Sigmoid colon (tissue), 6 donors: ENCODE measurements at regions not wholly inside any gene's neighbourhood (a gene's known extent, or its start where the extent isn't known, plus 50 kb on each side); places are given as distances from the start of the nearest gene placed in this dataset.
A peak's percentile ranks its signal among the peaks of the same experiment; 100 is the strongest.

Source experiments
- DNase-seq: peaks from one replicate; pipeline ENCODE4 v3.0.0-alpha.2; 2019
- H3K27ac ChIP-seq, 4 donors: fragments of 200-600 bp; sonication (generic); one replicate each; pipeline ENCODE4 v1.5.1; 2016 to 2019; ENCODE audit warnings: mild to moderate bottlenecking in 1 of 4
- H3K27me3 ChIP-seq, 3 donors: fragments of 200-600 bp; sonication (generic); one replicate each; pipeline ENCODE4 v1.5.1; 2019; ENCODE audit warnings: mild to moderate bottlenecking in 1 of 3
- H3K36me3 ChIP-seq, 4 donors: fragments of 200-600 bp; sonication (generic); one replicate each; pipeline ENCODE4 v1.5.1; 2016 to 2019
- H3K4me1 ChIP-seq, 4 donors: fragments of 200-600 bp; sonication (generic); one replicate each; pipeline ENCODE4 v1.5.1; 2017 to 2019
- H3K4me3 ChIP-seq, 4 donors: fragments of 200-600 bp; sonication (generic); one replicate each; pipeline ENCODE4 v1.5.1; 2017 to 2019; ENCODE audit warnings: mild to moderate bottlenecking in 2 of 4, moderate library complexity in 1 of 4
- H3K9me3 ChIP-seq, 4 donors: fragments of 200-600 bp in 3 of 4; sonication (generic) in 3 of 4; one replicate each; pipeline versions ENCODE4 v1.5.1 to v1.6.1; 2013 to 2019
- EP300 ChIP-seq, 4 donors: sonication (generic); formaldehyde crosslinking; IDR thresholded peaks; one replicate each; pipeline ENCODE4 v1.6.1; 2017; ENCODE audit warnings: antibody characterized with exemption in 4 of 4
- POLR2A ChIP-seq, 2 donors: fragments of 450-650 bp; IDR thresholded peaks; one replicate each; pipeline ENCODE4 v1.6.1; 2016; ENCODE audit warnings: antibody characterized with exemption in 2 of 2, mild to moderate bottlenecking in 2 of 2, moderate library complexity in 2 of 2
- POLR2AphosphoS5 ChIP-seq, 4 donors: sonication (generic); formaldehyde crosslinking; IDR thresholded peaks; one replicate each; pipeline ENCODE4 v1.6.1; 2017; ENCODE audit warnings: antibody characterized with exemption in 4 of 4
- WGBS, 2 donors: extraction: QIAGEN DNeasy Blood & Tissue Kit; methylation state at CpG; one replicate each; pipeline ENCODE4 v1.1.7; 2013; 5-methylcytosine and 5-hydroxymethylcytosine counted together
- intact Hi-C: fragments of 100-400 bp; cut with DNase I; formaldehyde crosslinking; loops from one replicate; pipeline ENCODE4 v1.15.1; 2023
- TF ChIP-seq, protein P1 (sequence below), 4 experiments: fragments of 450-650 bp in 3 of 4; fragments of 200-600 bp in 1 of 4; IDR thresholded peaks; one replicate each; pipeline ENCODE4 v1.5.1; 2016 to 2019; ENCODE audit warnings: antibody characterized with exemption in 4 of 4, mild to moderate bottlenecking in 3 of 4, moderate library complexity in 2 of 4
- donor health status: healthy with polysubstance abuse.
- donor health status: healthy.

DNA sequence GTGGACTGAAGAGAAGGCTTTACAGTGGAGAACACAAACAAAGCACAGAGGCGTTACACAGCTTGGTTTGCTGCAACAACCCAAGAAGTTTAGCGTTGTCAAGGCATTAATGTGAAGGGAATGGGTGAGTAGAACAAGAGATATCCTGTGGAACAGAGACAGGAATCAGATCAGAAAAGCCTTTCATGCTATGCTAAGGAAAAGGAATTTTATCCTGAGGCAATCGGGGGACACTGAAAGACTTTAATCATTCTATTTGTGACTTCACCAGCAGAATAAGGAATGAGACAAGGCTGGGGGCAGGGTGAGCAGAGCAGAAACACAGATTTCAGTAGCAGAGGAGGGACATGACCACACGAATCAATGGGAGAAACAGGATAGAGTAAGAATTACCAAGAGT lies 600.7 kb downstream of the IRS1 start:
- 87 to 89% methylated on average over 4 of the region's 4 CpGs for WGBS, 2 donors
- TF ChIP-seq POLR2A (IDR thresholded peaks at IDR 0.05) (no peak), EP300 (IDR thresholded peaks at IDR 0.05) (no peak), POLR2AphosphoS5 (IDR thresholded peaks at IDR 0.05) (no peak)

DNA sequence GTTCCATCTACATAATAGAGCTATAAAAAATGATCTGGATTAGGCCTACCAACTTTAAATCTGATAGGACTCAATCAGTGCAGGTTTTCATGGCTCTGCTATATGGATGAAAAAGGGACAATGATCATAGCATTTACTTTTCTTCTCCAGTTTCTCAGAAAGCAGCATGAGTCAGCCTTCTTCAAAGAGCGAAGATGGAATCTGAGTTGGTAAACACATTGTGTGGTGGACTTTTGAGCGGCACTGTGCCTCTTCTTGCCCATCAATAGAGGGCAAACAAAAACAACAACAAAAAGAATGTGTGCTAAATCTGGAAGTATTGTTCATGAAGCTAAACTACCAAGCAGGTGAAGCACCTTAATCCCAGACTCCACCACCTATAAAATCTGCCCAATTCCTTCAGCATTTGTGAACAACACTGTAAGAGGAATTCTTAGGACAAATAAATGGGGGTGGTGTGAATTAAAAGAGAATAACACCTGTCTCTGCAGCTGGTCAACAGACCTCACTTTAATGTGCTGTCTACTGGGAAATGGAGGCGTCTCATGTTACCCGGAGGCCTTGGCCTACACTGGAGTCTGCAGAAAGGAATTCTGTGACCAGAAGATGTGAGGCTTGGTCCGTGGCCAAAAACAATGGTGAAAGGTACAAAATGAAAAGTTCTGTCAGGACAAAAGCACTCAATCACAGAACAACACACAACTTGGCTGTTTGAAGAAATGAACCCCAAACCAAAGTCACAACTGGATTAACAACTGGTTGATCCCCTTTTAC lies 609.0 kb downstream of the IRS1 start:
- Histone ChIP-seq H3K4me3 (no peak overlapping the region), H3K27me3 (no peaks in the 10 kb centered on the region), H3K4me1 (peaks cover 0 to 28% (median 26%) of the 10 kb centered on the region in 4 donors), H3K36me3 (no peaks in the 10 kb centered on the region), H3K9me3 (no peaks in the 10 kb centered on the region), H3K27ac (no peak overlapping the region)
- no peak for DNase-seq
- 92 to 93% methylated on average over 5 of the region's 5 CpGs for WGBS, 2 donors
- no peak for TF ChIP-seq EP300 (IDR thresholded peaks at IDR 0.05)
- no peak for TF ChIP-seq POLR2A (IDR thresholded peaks at IDR 0.05)
- TF ChIP-seq, protein P1, sequence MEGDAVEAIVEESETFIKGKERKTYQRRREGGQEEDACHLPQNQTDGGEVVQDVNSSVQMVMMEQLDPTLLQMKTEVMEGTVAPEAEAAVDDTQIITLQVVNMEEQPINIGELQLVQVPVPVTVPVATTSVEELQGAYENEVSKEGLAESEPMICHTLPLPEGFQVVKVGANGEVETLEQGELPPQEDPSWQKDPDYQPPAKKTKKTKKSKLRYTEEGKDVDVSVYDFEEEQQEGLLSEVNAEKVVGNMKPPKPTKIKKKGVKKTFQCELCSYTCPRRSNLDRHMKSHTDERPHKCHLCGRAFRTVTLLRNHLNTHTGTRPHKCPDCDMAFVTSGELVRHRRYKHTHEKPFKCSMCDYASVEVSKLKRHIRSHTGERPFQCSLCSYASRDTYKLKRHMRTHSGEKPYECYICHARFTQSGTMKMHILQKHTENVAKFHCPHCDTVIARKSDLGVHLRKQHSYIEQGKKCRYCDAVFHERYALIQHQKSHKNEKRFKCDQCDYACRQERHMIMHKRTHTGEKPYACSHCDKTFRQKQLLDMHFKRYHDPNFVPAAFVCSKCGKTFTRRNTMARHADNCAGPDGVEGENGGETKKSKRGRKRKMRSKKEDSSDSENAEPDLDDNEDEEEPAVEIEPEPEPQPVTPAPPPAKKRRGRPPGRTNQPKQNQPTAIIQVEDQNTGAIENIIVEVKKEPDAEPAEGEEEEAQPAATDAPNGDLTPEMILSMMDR (IDR thresholded peaks at IDR 0.05) = no peak
- no peak for TF ChIP-seq POLR2AphosphoS5 (IDR thresholded peaks at IDR 0.05)
- intact Hi-C loops = no loop called here

More for the DNA sequence above, 600.7 kb downstream of the IRS1 start:
- intact Hi-C loops = no loop called here
- no peaks in the 10 kb centered on the region for H3K27me3 ChIP-seq
- H3K9me3 ChIP-seq = no peaks in the 10 kb centered on the region
- H3K4me3 ChIP-seq = no peak overlapping the region
- H3K36me3 ChIP-seq = no peaks in the 10 kb centered on the region
- no peaks in the 10 kb centered on the region for H3K4me1 ChIP-seq
- DNase-seq = no peak
- no peak overlapping the region for H3K27ac ChIP-seq

DNA sequence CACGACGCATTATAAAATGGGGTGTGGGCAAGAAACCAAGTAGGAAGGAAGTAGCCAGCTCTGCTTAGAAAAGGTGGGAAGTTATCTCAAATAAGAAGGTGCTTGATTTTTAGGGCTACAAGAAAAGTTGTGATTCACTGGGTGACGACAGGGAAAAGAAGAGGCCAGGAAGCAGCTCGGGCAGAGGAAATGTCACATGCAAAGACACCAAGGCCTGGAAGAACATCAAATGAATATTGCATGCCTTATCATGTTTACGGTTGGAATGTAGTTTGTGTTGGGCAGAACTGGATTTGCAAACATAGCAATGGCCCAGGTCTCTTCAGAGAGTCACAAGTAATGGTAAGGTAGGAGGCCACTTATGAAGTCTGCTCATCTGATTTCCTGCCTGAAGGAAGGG lies 610.6 kb downstream of the IRS1 start:
- Histone ChIP-seq H3K27ac (no peak overlapping the region), H3K36me3 (no peaks in the 10 kb centered on the region), H3K9me3 (no peaks in the 10 kb centered on the region), H3K4me3 (no peak overlapping the region), H3K4me1 (peaks cover 0 to 42% (median 33%) of the 10 kb centered on the region in 4 donors), H3K27me3 (no peaks in the 10 kb centered on the region)
- TF ChIP-seq POLR2A (IDR thresholded peaks at IDR 0.05) = no peak
- no peak for DNase-seq
- 30 to 67% methylated on average over 5 of the region's 5 CpGs for WGBS, 2 donors
- intact Hi-C loops = loop anchor here (10.0 kb wide), 1 partner anchor 606 kb away; the partner anchor contains the start of gene IRS1

DNA sequence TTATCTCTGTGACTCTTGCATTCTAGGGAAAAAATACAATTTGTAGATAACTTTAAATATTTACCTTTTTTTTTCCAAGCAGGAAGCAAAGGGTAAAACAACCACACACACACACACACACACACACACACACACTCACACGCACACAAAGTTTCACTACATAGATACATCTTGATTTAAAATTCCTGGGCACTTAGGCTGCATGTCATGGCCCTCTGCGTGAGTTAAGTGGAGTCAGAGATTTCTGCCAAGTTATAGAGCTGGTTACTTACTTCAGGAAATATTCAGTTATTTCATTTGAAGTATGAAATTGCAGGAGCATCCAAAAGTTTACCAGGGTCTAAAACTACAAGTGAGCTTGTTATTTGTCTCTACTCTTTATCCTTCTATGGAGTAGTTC lies 612.0 kb downstream of the IRS1 start:
- Histone ChIP-seq H3K27ac (peak overlapping the region in 3 of 4 donors; percentile 40 to 76 (median 67)), H3K36me3 (no peaks in the 10 kb centered on the region)
- TF ChIP-seq POLR2AphosphoS5 (IDR thresholded peaks at IDR 0.05) (no peak), EP300 (IDR thresholded peaks at IDR 0.05) (no peak), POLR2A (IDR thresholded peaks at IDR 0.05) (no peak)
- TF ChIP-seq, protein P1 (IDR thresholded peaks at IDR 0.05) = no peak

DNA sequence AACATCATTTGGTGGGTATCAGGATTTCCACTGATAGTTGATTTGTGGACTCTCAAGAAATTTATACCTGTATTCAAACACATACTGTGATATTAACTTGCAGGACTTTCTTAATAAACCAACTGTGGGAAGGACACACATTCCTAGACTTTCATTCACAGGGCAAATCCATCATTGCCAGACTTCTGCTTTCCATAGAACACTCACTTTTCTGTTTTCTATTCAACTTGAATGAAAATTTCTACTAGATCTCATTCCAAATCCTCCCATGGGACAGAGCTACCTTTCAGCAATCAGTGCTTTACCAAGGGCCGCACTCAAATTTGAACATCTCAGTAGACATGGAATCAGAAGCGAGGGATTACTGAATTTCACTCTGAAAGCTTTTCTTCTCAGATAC lies 612.5 kb downstream of the IRS1 start:
- intact Hi-C loops = loop anchor here (10.0 kb wide), 1 partner anchor 608 kb away; the partner anchor contains the start of gene IRS1
- DNase-seq = no peak
- no peaks in the 10 kb centered on the region for H3K9me3 ChIP-seq
- no peak for TF ChIP-seq EP300 (IDR thresholded peaks at IDR 0.05)
- TF ChIP-seq, protein P1 (IDR thresholded peaks at IDR 0.05) = no peak
- no peak for TF ChIP-seq POLR2A (IDR thresholded peaks at IDR 0.05)
- TF ChIP-seq POLR2AphosphoS5 (IDR thresholded peaks at IDR 0.05) = no peak
- H3K27ac ChIP-seq = peak overlapping the region in 3 of 4 donors; percentile 40 to 76 (median 67)
- H3K27me3 ChIP-seq = no peaks in the 10 kb centered on the region
- peaks cover 0 to 42% (median 33%) of the 10 kb centered on the region in 4 donors for H3K4me1 ChIP-seq
- H3K4me3 ChIP-seq = no peak overlapping the region
- 67 to 79% methylated on average over 2 of the region's 2 CpGs for WGBS, 2 donors
- no peaks in the 10 kb centered on the region for H3K36me3 ChIP-seq

More for the DNA sequence above, 612.0 kb downstream of the IRS1 start:
- no peak overlapping the region for H3K4me3 ChIP-seq
- intact Hi-C loops = loop anchor here (10.0 kb wide), 1 partner anchor 607 kb away; the partner anchor contains the start of gene IRS1
- WGBS, 2 donors = 49 to 76% methylated on average over 2 of the region's 2 CpGs
- H3K27me3 ChIP-seq = no peaks in the 10 kb centered on the region
- no peaks in the 10 kb centered on the region for H3K9me3 ChIP-seq
- H3K4me1 ChIP-seq = peaks cover 0 to 42% (median 33%) of the 10 kb centered on the region in 4 donors
- no peak for DNase-seq
